KMS-11 (cell line): ENCODE measurements at regions not wholly inside any gene's neighbourhood (a gene's known extent, or its start where the extent isn't known, plus 50 kb on each side); places are given as distances from the start of the nearest gene placed in this dataset.

ENCODE experiments used
- H2AFZ ChIP-seq: fragments of 200-600 bp; sonication (generic); 2 replicates; pipeline ENCODE4 v1.6.1; 2016; ENCODE audit warnings: antibody characterized with exemption, mixed run types, low read depth
- H3K27ac ChIP-seq: fragments of 200-600 bp; sonication (generic); 2 replicates; pipeline ENCODE4 v1.6.1; 2016; ENCODE audit warnings: mild to moderate bottlenecking, mixed run types
- H3K27me3 ChIP-seq: fragments of 200-600 bp; sonication (generic); 2 replicates; pipeline ENCODE4 v1.6.1; 2017; ENCODE audit warnings: mild to moderate bottlenecking, low read depth, mixed run types, moderate library complexity; ENCODE audit not compliant: insufficient read depth
- H3K36me3 ChIP-seq: fragments of 200-600 bp; sonication (generic); 2 replicates; pipeline ENCODE4 v1.6.1; 2017; ENCODE audit warnings: mild to moderate bottlenecking, mixed run types; ENCODE audit not compliant: insufficient read depth
- H3K4me1 ChIP-seq: fragments of 200-600 bp; sonication (generic); 2 replicates; pipeline ENCODE4 v1.6.1; 2016; ENCODE audit warnings: mild to moderate bottlenecking, low read depth, mixed run types; ENCODE audit not compliant: poor library complexity, severe bottlenecking
- H3K4me2 ChIP-seq: fragments of 200-600 bp; sonication (generic); 2 replicates; pipeline ENCODE4 v1.7.0; 2016; ENCODE audit warnings: mild to moderate bottlenecking, mixed run types
- H3K4me3 ChIP-seq: fragments of 200-600 bp; sonication (generic); IDR thresholded peaks from 2 replicates; pipeline ENCODE4 v1.6.1; 2017; ENCODE audit warnings: low read depth, low read length, mixed read lengths; ENCODE audit not compliant: insufficient read depth
- H3K79me2 ChIP-seq: fragments of 200-600 bp; sonication (generic); 2 replicates; pipeline ENCODE4 v1.6.1; 2016; ENCODE audit warnings: low read depth, mixed run types; ENCODE audit not compliant: insufficient read depth
- H3K9ac ChIP-seq: fragments of 200-600 bp; sonication (generic); 2 replicates; pipeline ENCODE4 v1.6.1; 2016; ENCODE audit warnings: mild to moderate bottlenecking, mixed run types
- H4K20me1 ChIP-seq: fragments of 200-600 bp; sonication (generic); 2 replicates; pipeline ENCODE4 v1.6.1; 2016; ENCODE audit warnings: mild to moderate bottlenecking, mixed run types; ENCODE audit not compliant: insufficient read depth
- TF ChIP-seq, protein P1 (sequence below): fragments of 200-600 bp; sonication (generic); conservative IDR thresholded peaks from 2 replicates; pipeline ENCODE4 v1.6.1; 2017; ENCODE audit warnings: low read depth, mild to moderate bottlenecking, antibody characterized with exemption, low read length, moderate library complexity, mixed read lengths

- no peaks in the 10 kb centered on the region for H3K36me3 ChIP-seq
- no peaks in the 10 kb centered on the region for H3K27me3 ChIP-seq
- H3K9ac ChIP-seq = no peak overlapping the region
- H3K4me3 ChIP-seq = no peak overlapping the region
- no peak overlapping the region for H2AFZ ChIP-seq
- H3K79me2 ChIP-seq = no peaks in the 10 kb centered on the region
- no peak overlapping the region for H3K27ac ChIP-seq
- H3K4me2 ChIP-seq = no peak overlapping the region
- TF ChIP-seq, protein P1, sequence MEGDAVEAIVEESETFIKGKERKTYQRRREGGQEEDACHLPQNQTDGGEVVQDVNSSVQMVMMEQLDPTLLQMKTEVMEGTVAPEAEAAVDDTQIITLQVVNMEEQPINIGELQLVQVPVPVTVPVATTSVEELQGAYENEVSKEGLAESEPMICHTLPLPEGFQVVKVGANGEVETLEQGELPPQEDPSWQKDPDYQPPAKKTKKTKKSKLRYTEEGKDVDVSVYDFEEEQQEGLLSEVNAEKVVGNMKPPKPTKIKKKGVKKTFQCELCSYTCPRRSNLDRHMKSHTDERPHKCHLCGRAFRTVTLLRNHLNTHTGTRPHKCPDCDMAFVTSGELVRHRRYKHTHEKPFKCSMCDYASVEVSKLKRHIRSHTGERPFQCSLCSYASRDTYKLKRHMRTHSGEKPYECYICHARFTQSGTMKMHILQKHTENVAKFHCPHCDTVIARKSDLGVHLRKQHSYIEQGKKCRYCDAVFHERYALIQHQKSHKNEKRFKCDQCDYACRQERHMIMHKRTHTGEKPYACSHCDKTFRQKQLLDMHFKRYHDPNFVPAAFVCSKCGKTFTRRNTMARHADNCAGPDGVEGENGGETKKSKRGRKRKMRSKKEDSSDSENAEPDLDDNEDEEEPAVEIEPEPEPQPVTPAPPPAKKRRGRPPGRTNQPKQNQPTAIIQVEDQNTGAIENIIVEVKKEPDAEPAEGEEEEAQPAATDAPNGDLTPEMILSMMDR = no peak
- H4K20me1 ChIP-seq = no peaks in the 10 kb centered on the region
- no peaks in the 10 kb centered on the region for H3K4me1 ChIP-seq
These were observed 108.8 kb upstream of the ZP4 start for GRCh38 chr1:237999426-238000052.

DNA sequence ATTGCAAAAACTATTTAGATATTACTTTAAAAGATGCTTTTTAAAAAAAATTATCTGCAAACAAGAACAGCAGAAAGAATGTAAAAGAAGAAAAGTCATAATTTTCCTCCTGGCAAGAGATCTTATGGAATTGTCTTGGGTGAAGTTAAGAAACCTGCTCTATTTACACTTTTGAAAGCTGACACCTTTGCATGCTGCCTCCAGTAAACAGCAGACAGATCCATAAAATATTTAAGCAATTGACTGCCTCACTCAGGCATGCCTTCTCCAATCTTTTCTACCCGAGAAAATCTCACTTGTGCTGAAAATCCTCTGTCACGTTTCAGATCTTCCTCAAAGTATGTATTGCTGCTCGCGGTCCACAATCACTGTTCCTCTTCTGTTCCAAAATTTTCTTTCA, 107.9 kb upstream of the ZP4 start:
- Histone ChIP-seq H3K36me3 (no peaks in the 10 kb centered on the region), H4K20me1 (no peaks in the 10 kb centered on the region), H3K9ac (no peak overlapping the region), H3K4me2 (no peak overlapping the region), H3K4me3 (no peak overlapping the region), H3K4me1 (no peaks in the 10 kb centered on the region), H3K27me3 (no peaks in the 10 kb centered on the region), H2AFZ (no peak overlapping the region), H3K27ac (no peak overlapping the region), H3K79me2 (no peaks in the 10 kb centered on the region)
- TF ChIP-seq, protein P1 = no peak

DNA sequence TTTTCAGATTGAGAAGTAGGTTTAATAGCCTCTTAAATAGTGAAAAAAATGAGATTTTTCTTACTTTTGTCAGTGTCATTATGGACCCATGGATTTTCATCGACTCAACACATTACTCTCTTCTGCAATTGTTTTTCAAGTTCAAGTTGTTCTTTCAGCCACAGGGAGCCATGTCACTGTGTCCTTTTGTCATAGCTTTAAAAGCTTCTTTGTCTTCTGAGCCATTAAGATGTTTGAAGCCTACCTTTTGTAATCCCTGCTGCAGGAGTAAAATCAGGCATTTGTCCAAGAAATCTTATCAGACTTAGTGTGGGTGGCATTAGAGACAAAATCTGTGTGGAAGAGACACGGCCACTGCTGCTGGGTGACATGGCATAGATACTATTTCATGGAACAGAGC, 92.8 kb upstream of the ZP4 start:
- H2AFZ ChIP-seq = no peak overlapping the region
- H3K4me1 ChIP-seq = no peaks in the 10 kb centered on the region
- no peaks in the 10 kb centered on the region for H3K36me3 ChIP-seq
- H3K27ac ChIP-seq = no peak overlapping the region
- no peak overlapping the region for H3K9ac ChIP-seq
- no peak overlapping the region for H3K4me2 ChIP-seq
- H3K27me3 ChIP-seq = no peaks in the 10 kb centered on the region
- H3K79me2 ChIP-seq = no peaks in the 10 kb centered on the region
- TF ChIP-seq, protein P1 = no peak
- H3K4me3 ChIP-seq = no peak overlapping the region
- no peaks in the 10 kb centered on the region for H4K20me1 ChIP-seq

GRCh38 chr1:237981223-237981622, 90.5 kb upstream of the ZP4 start:
- TF ChIP-seq, protein P1 = no peak
- no peaks in the 10 kb centered on the region for H3K79me2 ChIP-seq
- no peaks in the 10 kb centered on the region for H3K4me1 ChIP-seq
- H3K36me3 ChIP-seq = no peaks in the 10 kb centered on the region
- H2AFZ ChIP-seq = no peak overlapping the region
- H3K9ac ChIP-seq = no peak overlapping the region
- no peak overlapping the region for H3K27ac ChIP-seq
- no peaks in the 10 kb centered on the region for H3K27me3 ChIP-seq
- no peak overlapping the region for H3K4me2 ChIP-seq
- no peaks in the 10 kb centered on the region for H4K20me1 ChIP-seq
- no peak overlapping the region for H3K4me3 ChIP-seq
